ENCODE measurements at regions not wholly inside any gene's neighbourhood (a gene's known extent, or its start where the extent isn't known, plus 50 kb on each side); places are given as distances from the start of the nearest gene placed in this dataset.
"Not testable (repeated sequence)": the region's sequence is repeated elsewhere in the genome, so short reads cannot be mapped to it uniquely, and the experiment has no call there.

DNA sequence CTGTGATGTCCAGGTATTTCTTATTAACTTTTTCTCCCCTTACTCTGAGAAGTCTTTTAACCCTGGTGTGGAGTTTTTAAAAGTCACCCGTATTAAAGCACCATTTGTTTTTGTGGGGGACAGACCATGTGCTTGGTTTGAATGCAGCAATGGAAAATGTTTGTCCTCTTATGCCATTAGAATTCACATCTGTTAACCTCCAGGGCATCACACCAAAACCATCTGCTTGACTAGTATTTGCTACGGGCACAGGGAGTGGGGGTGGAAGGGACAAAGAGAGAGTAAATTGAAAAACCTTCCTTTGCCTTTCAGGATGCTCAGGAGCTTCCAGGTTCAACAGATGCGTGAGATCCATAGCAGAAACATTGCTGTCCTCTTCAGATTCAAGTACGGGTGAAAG is 61.4 kb upstream of the GOLGA8B start:
- no peaks in the 10 kb centered on the region for H3K4me1 ChIP-seq
- no peak for DNase-seq
- no peaks in the 10 kb centered on the region for H3K9me3 ChIP-seq (replicated peaks)
- H3K27ac ChIP-seq (replicated peaks): no peak overlapping the region
- no peaks in the 10 kb centered on the region for H3K36me3 ChIP-seq
- intact Hi-C loops (cut with micrococcal nuclease): no loop called here
- peaks cover 12% of the 10 kb centered on the region for H3K27me3 ChIP-seq (ENCODE audit: low read depth)
- no peak overlapping the region for H3K4me3 ChIP-seq
- TF ChIP-seq, protein P1, sequence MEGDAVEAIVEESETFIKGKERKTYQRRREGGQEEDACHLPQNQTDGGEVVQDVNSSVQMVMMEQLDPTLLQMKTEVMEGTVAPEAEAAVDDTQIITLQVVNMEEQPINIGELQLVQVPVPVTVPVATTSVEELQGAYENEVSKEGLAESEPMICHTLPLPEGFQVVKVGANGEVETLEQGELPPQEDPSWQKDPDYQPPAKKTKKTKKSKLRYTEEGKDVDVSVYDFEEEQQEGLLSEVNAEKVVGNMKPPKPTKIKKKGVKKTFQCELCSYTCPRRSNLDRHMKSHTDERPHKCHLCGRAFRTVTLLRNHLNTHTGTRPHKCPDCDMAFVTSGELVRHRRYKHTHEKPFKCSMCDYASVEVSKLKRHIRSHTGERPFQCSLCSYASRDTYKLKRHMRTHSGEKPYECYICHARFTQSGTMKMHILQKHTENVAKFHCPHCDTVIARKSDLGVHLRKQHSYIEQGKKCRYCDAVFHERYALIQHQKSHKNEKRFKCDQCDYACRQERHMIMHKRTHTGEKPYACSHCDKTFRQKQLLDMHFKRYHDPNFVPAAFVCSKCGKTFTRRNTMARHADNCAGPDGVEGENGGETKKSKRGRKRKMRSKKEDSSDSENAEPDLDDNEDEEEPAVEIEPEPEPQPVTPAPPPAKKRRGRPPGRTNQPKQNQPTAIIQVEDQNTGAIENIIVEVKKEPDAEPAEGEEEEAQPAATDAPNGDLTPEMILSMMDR (IDR thresholded peaks at IDR 0.05; ENCODE audit: borderline replicate concordance): no peak

DNA sequence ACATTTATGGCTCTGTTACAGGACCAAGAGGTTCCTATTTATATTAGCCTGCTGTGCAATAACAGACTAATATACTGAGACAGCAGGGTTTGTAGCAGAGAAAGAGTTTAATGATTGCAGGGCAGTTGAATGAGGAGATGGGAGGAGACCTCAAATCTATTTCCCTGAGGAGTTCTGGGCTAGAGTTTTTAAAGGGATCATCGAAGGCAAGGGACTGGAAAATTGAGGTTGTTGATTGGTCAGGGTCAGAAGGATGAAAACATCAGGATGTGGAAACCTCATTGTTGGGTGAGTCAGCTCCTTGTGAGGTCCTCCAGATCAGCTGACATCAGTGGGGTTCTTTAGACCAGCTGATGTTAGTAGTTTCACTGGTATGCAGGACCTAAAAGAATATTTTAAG is 60.6 kb upstream of the GOLGA8B start:
- Histone ChIP-seq H3K9me3 (replicated peaks) (no peaks in the 10 kb centered on the region), H3K4me1 (no peaks in the 10 kb centered on the region), H3K27ac (replicated peaks) (no peak overlapping the region), H3K36me3 (no peaks in the 10 kb centered on the region), H3K4me3 (no peak overlapping the region), H3K27me3 (ENCODE audit: low read depth) (peaks cover 12% of the 10 kb centered on the region)
- TF ChIP-seq, protein P1 (IDR thresholded peaks at IDR 0.05; ENCODE audit: borderline replicate concordance): no peak
- intact Hi-C loops (cut with micrococcal nuclease): no loop called here
- no peak for DNase-seq

DNA sequence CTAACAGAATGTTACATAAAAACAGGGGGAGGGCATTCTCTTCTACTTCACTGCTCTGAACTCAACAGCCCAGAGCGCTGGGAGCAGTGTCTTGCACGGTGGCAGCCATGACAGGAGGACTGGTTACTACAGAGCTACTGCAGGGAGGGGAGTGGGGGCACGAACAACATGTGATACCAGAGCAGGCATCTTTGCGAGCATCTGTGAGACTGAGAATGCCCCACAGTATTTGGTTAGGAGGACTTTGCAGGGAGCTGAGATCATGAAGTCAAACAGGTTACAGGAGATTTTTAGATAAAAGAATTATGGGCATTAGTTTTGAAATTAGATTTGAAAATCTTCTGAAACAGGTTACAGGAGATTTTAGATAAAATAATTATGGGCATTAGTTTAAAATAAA is 58.8 kb upstream of the GOLGA8B start:
- TF ChIP-seq, protein P1 (IDR thresholded peaks at IDR 0.05; ENCODE audit: borderline replicate concordance): no peak
- Histone ChIP-seq H3K9me3 (replicated peaks) (no peaks in the 10 kb centered on the region), H3K4me3 (no peak overlapping the region), H3K36me3 (no peaks in the 10 kb centered on the region), H3K27me3 (ENCODE audit: low read depth) (peaks cover 12% of the 10 kb centered on the region), H3K27ac (replicated peaks) (no peak overlapping the region), H3K4me1 (no peaks in the 10 kb centered on the region)
- intact Hi-C loops (cut with micrococcal nuclease): no loop called here
- no peak for DNase-seq

DNA sequence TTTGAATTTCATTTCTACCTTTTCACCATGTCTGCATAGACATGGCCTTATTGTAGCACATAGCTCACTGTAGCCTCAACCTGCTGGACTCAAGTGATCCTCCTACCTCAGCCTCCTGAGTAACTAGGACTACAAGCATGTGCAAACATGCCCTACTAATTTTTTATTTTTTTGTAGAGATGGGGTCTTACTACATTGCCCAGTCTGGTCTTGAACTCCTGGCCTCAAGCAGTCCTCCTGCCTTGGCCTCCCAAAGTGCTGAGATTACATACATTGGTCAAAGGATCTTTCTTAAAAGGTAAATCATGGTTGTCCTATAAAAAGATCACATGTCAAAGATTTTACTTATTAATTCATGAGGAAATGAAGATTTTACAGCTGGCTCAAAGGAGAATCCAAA is 57.2 kb upstream of the GOLGA8B start:
- H3K27ac ChIP-seq (replicated peaks): no peak overlapping the region
- no peak overlapping the region for H3K4me3 ChIP-seq
- DNase-seq: no peak
- no peaks in the 10 kb centered on the region for H3K9me3 ChIP-seq (replicated peaks)
- peaks cover 12% of the 10 kb centered on the region for H3K27me3 ChIP-seq (ENCODE audit: low read depth)
- no peaks in the 10 kb centered on the region for H3K36me3 ChIP-seq
- intact Hi-C loops (cut with micrococcal nuclease): no loop called here
- TF ChIP-seq, protein P1 (IDR thresholded peaks at IDR 0.05; ENCODE audit: borderline replicate concordance): no peak
- no peaks in the 10 kb centered on the region for H3K4me1 ChIP-seq

DNA sequence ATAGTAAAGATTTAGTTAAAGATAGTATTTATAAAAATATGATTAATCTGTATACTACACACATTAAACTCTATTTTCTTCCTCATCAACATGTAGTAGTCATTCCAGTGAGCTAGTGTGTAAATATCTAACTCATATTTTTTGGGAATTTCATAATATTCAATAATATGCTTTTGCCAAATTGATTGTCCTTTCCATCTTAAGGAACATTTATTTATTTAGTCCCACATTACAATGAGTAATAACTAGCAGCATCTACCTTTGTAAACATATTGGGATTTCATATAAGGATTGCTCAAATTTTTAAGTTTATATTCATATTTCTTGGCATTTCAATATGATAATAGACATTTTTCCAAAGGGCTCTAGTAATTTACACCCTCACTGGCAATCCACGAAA is 53.9 kb upstream of the GOLGA8B start:
- DNase-seq: no peak
- TF ChIP-seq, protein P1 (IDR thresholded peaks at IDR 0.05; ENCODE audit: borderline replicate concordance): no peak
- H3K4me1 ChIP-seq: no peaks in the 10 kb centered on the region
- intact Hi-C loops (cut with micrococcal nuclease): no loop called here
- no peak overlapping the region for H3K27ac ChIP-seq (replicated peaks)
- H3K36me3 ChIP-seq: no peaks in the 10 kb centered on the region
- no peak overlapping the region for H3K4me3 ChIP-seq
- no peaks in the 10 kb centered on the region for H3K27me3 ChIP-seq (ENCODE audit: low read depth)
- peaks cover 5% of the 10 kb centered on the region for H3K9me3 ChIP-seq (replicated peaks)

DNA sequence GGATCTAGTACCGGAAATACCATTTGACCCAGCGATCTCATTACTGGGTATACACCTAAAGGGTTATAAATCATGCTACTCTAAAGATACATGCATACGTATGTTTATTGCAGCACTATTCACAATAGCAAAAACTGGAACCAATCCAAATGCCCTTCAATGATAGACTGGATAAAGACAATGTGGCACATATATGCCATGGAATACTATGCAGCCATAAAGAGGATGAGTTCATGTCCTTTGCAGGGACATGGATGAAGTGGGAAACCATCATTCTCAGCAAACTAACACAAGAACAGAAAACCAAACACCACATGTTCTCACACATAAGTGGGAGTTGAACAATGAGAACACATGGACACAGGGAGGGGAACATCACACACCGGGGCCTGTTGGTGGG is 50.2 kb upstream of the GOLGA8B start:
- DNase-seq; H3K4me3 ChIP-seq; H3K27ac ChIP-seq (replicated peaks); H3K27me3 ChIP-seq (ENCODE audit: low read depth); H3K9me3 ChIP-seq (replicated peaks); H3K36me3 ChIP-seq; intact Hi-C loops (cut with micrococcal nuclease); H3K4me1 ChIP-seq: not testable (repeated sequence)
